ENCODE measurements at regions not wholly inside any gene's neighbourhood (a gene's known extent, or its start where the extent isn't known, plus 50 kb on each side); places are given as distances from the start of the nearest gene placed in this dataset.
"Not testable (repeated sequence)": the region's sequence is repeated elsewhere in the genome, so short reads cannot be mapped to it uniquely, and the experiment has no call there.

DNA sequence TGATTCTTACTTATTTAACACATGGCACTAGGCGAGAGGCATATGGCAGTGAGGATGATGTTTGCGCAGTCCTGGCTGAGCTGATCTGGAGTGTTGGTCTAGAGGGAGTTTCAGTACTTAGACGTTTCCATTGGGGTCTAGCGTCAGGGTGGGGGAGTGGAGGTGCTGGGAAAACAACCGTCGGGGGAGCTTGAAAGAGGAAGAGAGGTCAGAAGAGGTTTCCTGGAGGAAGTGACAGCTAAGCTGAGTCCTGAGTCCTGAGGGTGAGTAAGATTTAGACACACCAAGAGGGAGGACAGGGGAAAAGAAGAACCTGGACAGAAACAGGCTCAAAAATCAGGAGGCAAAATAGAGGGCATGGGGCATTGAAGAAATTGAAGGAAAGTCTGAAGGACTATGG lies 81.4 kb downstream of the ALOX5AP start:
- no peak for DNase-seq

DNA sequence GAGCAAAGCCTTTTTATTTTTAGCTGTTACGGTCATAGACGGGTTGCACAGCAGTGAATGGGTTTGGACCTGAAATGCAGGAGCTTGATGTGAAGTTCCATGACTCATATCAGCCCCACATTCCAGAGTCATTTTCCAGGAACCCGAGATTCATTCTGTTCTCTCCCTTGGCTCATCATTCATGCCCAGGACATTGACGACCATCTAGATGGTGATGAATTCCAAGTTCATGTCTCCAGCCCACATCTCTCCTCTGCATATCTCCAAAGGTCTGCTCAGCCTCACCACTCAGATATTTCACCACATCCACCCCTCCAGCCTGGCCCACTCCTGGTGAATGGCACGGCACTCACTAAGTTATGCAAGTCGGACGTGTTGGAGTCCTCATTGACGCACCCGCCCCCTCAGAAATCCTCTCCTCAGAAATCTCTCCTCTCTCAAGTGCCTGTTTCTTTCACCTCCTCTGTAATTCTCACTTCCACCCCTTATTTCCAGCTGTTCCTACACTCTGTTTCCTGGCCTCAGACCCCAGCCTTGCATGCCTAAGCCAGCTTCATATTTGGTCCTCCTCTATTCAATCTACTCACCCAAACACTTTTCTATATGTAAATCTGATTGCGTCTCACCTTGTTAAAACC lies 83.1 kb downstream of the ALOX5AP start:
- peak; percentile 96 for DNase-seq

DNA sequence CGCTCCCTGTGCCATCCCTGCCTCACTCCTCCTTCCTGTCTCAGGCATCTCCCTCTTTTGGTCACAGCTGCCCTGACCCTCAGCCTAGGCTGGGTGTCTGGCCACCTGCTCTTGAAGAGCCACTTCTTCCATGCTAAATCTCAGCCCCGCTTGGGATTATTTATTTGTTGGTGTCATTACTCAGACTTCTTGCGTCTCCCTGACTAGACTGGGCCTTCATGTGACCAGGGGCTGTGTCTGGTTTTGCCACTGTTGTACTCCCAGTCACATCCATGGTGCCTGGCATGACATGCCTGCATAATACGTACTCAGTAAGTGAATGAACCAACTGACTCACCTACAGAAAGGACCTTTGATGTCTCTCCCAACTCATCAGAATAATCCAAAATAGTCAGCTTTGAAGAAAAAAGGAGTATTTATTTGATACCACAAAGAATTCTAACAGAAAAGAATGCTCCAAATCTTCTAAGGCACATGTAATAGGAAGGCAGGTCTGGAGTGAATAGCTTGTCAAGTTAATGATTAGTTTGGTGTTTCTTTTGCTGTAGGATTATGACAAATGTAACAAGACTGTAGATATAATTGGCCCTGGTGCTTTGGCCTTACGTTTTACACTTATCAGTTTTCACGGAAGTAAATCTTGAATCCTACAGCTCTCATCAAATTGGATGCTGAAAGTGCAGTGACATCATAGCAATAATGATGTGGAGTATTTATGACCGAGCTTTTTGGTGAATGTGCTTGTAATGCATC lies 84.0 kb downstream of the ALOX5AP start:
- DNase-seq: peak; percentile 73

DNA sequence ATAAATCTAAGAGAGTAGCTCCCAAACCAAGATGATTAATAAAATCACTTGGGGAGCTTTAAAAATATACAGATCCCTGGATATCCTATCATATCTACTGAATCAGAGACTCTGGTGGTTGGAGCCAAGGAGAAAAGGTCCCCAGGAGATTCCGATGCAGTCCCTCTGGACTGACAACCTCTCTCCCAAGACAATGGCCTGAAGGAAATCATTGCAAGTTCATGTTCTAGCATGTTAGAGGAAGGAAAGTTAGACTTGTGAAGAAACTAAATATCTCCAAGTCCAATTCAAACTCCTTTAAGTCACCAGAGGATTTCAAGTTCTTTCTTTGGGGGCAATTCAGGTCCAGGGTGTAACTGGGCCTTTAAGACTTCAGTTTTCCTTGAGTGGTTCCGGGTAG lies 84.7 kb upstream of the MEDAG start:
- no peak for DNase-seq

DNA sequence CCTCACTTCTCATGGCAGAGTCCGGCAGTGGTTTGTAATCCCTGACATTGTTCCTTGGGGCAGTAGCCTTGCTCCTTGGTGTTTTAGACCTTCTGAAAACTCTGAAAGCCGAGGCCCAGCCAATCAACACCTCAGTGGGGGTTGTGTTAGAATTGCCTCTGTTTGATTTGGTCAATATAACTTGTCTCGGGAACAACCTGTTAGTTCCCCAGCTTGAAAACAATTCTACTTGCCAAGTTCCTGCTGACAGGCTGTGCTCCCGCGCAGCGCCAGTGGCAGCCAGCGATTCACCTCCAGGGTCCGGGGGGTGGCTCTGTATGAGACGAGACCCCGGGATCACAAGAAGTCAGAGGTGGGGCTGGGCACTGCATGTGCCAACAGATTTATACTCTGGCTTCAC lies 81.4 kb upstream of the MEDAG start:
- no peak for DNase-seq

DNA sequence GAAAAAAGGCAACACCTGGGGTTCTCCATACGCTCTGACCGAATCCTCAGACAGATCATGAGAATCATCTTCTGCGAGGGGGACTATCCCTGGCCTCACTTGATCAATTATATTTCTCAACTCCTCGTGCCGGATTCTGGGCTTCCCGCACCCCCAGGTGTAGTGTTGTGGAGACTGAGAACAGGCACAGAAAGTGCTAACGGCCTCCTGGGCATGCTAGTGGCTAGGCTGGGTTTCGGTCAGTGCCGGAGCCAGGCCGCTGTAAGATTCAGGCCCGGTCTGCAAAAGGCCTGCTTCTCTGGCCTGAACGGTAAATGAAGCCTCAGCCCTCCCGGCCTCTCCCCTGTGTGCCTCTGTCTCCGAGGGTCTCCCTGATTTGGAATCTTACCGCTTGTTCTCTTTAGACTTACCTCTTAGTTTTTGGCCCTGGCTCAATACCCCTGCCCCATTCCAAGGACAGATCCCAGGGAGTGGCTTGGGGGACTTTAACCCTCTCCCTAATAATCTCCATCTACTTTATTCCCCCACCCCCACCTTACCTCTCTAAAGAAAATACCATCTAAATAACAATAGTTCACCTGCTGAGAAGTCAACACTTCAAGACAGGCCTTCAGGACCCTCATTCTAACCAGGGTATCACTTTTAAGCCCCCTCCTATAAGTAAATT lies 79.0 kb upstream of the MEDAG start:
- no peak for DNase-seq

DNA sequence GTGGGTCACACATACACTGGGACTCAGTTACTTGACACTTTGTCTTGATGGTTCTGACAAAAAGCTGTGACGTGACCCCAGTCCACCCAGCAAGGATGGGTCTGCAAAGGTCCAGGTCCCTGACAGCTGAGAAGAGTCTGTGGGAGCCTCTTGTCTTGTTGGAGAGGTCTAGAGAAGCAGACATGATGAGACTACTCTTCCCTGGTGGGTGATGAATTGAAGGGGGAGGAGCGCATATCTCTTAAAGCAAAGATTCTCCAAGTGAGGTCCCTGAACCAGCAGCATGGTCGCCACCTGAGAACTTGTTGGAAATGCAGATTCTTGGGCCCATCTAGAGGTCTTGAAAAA lies 78.5 kb upstream of the MEDAG start:
- DNase-seq: no peak

DNA sequence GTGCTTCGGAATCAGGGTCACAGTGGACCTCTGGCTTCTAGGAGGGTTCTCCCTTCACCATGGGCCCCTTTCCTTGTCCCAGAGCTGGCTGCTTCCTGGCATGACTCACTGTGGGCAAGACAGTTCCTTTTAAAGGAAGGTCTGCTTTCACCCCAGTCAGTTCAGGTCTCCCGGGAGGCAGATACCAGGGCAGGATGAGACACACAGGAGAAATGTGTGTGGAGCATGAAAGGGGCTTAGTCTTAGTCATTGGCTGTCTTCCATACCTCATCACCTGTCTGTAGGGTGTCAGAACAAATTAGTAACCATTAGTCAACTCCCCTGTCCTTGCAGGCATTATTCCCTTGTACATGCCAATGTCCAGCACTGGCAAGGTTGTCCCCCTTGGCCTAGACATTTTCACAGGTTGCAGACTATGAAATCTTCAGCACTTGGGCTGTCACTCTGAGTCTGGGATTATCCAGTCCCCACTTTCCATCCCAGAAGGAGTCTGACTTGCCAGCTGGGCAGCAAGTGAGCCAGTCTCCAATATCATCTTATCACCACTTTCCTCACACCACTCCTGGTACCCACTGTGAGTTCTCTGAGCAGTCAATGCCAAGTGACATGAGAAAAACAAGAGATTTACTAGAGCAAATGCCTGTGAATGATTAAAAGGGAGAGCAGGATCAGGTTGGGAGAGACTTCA lies 76.8 kb upstream of the MEDAG start:
- DNase-seq: peak; percentile 92

DNA sequence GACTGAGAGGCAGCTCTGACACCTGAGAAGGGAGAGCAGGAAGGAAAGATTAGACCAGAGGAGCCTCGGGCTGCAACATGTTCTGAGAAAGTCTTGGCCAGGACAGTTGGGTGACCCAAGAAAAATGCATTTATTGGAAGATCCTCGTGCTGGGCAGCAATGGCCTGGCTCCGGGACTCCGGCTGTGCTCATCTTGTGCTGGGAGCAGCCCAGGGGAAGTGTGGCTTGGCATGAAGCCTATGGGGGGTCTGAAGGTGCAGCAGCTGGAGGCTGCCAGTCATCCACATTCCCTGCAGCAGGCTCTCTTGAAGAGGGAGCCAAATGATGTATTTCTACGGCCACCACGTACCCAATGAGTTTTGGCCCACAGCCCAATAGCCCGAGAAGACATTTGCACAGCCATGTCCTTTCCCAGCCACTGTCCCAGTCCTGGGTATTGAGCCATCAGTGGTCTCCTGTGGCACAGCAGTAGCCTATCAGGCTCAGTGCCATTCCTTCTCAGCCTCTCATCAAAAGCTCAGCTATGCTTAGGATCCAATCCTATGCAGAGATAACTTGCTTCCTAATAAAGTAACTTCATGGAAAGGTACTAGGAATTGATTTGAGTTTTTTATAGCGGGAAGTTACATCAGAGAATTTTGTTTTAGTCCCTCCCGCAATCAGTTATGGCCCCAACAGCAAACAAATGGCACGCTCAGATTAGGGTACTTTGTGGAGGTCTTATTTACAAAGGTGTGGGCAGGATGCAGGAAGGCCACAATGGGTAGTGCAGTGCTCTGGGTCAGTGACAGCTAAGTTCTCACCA lies 76.0 kb upstream of the MEDAG start:
- DNase-seq: peak; percentile 26

DNA sequence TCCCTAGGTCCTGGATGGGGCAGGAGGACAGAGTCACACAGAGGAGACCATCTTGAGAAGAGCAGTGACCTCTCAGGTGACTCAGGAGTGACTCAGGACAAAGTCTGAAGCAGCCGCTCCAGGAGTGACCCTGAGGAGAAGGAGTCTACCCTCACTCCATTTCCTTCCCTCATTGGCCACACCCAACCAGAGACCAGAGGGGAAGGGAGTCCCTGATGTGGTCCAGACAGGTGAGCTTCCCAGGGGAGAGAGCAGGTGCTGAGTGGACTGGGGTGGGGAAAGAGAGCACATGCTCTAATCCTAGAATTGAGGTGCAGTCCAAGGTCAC lies 75.5 kb upstream of the MEDAG start:
- no peak for DNase-seq

DNA sequence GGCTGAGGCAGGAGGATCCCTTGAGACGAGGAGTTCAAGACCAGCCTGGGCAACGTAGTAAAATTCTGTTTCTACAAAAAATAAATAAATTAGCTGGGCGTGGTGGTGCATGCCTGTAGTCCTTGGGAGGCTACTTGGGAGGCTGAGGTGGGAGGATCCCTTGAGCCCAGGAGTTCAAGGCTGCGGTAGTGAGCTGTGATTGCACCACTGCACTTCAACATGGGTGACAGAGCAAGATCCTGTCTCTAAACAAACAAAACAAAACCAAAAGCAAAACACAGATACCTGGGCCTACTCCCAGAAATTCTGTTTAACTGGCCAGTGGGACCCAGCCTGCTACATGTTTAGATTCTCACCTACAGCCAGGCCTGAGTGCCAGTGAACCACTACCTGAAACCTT lies 74.6 kb upstream of the MEDAG start:
- DNase-seq: no peak

DNA sequence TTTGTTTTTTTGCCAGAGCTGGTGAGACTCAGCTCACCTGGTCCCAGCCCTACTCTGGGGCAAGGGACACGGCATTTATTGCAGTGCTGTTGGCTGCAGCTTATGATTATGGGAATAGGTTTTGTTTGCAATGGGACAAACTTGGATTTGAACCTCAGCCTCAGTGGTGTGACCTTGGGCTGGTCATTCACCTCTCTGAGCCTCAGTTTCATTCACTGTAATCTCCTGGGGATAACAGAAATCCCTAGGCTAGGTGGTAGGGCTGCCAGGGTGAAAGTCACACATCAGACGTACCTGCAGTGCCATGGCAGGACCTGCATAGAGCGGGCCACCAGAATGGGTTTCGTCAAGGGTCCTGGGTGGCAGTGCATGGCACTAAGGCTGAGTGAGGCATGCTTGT lies 73.7 kb upstream of the MEDAG start:
- DNase-seq: no peak

DNA sequence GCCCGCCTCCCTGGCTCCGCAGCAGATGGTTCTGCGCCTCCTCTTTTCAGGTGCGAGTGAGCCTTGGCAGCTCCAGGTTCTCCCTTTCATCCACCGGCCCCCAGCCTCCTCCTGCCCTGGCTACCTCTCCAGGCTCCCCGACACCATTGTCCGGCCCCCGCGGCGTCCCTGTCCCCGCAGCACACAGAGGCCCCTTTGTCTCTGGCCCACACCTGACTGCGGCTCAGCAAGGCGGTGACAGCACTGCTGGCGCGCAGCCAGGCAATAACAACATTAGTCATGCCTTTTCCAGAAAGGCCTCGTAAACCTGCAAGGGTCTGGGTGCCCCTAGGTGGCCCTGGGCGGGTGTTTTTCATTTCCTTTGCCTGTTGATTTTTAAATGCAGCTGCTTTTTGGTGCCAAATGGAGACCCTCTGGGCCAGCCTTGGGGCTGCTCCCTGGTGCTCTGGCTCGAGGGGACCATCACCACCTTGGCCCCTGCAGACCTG lies 73.2 kb upstream of the MEDAG start:
- DNase-seq: peak; percentile 59

DNA sequence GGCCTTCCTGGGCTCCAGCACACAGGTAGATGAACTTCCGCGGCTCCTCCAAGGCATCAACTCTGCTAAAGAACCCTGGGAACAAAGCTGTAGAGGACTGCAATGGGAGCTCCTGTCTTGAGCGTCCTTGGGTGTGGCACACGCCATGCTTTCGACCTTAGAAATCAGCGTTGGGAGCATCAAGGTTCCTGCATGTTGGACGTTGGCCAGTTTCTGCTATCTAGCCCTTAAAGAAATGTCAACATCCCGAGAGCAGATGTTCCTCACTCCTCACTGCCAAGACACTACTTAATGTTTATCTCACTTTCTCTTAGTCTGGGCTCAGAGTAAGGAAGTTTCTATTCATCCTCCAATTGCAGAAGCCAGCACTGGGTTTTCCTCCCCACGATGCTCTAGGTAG lies 70.6 kb upstream of the MEDAG start:
- DNase-seq: peak; percentile 49

DNA sequence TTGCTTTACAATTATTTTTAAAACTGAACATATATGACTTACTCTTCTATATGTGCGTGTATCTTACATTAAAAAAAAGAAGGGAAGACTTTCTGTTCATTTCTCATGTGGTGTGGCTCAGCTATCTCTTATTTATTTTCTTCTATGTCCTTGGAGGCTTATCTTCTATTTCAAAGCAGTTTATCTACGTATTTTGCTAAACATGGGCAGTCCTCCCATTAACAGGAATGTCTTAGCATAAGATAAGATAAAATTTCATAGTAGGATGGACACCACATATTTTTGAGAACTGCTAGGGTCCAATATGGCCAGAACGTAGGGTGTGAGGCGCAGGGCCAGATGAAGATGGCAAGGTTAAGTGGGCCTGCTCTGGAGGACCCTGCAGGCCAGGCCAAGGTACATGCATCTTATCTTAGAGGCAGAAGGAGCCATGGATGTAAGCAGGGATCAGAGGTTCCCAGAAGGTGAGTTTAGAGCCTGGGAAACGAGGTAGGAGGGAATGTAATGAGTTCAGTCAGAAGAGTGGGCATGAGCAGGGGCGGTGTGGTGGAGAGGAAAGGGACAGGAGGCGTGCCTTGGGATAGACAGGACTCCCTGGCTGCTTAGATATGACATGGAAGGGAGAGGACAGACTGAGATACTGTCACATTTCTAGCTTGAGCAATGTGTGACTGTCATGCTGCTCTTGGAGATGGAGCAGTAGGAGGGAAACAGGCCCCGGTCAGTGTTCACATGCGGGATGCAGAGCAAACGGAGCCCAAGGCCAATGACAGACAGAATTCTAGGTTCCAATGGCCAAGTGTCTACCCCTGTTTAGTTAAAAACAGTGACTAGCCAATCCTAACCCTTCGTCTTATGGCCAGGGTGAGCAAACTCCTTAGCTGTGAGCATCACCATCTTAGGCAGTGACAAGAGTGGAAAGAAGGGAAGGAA lies 68.6 kb upstream of the MEDAG start:
- no peak for DNase-seq

DNA sequence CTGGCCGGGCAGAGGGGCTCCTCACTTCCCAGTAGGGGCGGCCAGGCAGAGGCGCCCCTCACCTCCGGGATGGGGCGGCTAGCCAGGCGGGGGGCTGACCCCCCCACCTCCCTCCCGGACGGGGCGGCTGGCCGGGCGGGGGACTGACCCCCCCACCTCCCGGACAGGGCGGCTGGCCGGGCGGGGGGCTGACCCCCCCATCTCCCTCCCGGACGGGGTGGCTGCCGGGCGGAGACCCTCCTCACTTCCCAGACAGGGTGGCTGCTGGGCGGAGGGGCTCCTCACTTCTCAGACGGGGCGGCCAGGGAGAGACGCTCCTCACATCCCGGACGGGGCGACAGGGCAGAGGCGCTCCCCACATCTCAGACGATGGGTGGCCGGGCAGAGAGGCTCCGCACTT lies 66.4 kb upstream of the MEDAG start:
- not testable (repeated sequence) for DNase-seq

DNA sequence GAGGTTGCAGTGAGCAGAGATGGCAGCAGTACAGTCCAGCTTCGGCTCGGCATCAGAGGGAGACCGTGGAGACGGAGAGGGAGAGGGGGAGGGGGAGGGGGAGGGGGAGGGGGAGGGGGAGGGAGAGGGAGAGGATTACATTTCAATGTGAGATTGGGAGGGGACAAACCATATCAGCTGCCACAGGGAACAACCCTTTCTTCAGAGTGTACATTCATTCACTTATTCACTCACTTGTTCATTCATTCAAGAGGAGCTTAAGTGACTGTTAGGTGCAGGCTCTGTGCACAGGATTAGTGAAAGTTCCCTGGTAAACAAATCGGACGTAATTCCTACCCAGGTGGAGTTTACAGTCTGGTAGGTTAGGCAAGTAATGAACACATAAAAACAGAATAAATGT lies 65.6 kb upstream of the MEDAG start:
- DNase-seq: no peak

DNA sequence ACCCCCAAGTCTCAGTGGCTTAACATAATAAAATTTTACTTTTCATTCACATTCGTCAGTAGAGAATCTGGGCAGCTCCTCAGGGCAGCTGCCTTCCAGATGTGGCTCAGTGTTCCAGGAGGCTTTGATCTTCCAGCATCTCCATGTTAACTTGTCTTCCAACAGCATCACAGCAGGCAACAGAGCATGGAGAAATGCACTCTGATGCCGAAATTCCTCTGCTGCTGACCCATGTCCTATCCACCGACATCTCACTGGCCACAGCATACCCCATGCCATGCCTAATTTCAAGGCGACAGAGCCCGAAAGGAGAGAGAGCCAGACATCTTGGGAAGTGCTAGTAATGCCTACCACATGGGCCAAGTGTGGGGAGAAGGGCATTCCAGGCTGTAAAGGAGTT lies 64.9 kb upstream of the MEDAG start:
- peak; percentile 69 for DNase-seq

DNA sequence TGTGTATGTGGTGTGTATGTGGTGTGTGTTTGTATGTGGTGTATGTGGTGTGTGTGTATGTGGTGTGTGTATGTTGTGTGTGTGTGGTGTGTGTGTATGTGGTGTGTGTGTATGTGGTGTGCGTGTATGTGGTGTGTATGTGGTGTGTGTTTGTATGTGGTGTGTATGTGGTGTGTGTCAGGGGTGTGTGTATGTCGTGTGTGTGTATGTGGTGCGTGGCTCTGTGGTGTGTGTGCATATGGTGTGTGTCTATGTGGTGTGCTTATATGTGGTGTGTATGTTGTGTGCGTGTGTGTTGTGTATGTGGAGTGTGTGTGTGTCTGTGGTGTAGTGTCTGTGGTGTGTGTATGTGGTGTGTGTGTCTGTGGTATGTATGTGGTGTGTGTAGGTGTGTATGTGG lies 62.5 kb upstream of the MEDAG start:
- DNase-seq: no peak

DNA sequence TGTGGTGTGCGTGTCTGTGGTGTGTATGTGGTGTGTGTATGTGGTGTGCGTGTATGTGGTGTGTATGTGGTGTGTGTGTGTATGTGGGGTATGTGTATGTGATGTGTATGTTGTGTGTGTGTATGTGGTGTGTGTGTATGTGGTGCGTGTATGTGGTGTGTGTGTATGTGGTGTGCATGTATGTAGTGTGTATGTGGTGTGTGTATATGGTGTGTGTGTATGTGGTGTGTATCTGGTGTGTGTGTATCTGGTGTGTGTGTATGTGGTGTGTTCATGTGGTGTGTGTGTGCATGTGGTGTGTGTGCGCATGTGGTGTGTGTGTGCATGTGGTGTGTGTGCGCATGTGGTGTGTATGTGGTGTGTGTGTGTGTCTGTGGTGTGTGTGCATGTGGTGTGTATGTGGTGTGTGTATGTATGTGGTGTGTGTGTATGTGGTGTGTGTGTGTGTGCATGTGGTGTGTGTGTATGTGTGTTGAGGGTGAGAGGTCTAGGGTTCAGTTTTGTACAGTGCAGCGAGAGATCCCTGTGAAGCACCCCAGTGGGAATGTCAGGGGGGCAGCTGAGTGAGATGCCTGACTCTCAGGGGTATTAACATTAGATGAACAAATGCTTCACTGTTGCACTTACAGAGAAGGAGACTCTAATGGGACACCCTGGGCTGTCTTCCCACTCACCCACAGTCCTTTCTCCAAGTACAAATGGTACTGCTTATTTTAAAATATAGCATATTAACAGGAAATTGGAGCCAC lies 61.3 kb upstream of the MEDAG start:
- DNase-seq: peak; percentile 37

All from fibroblast of skin of abdomen (primary cell).